ENCODE measurements at regions not wholly inside any gene's neighbourhood (a gene's known extent, or its start where the extent isn't known, plus 50 kb on each side); places are given as distances from the start of the nearest gene placed in this dataset.

DNA sequence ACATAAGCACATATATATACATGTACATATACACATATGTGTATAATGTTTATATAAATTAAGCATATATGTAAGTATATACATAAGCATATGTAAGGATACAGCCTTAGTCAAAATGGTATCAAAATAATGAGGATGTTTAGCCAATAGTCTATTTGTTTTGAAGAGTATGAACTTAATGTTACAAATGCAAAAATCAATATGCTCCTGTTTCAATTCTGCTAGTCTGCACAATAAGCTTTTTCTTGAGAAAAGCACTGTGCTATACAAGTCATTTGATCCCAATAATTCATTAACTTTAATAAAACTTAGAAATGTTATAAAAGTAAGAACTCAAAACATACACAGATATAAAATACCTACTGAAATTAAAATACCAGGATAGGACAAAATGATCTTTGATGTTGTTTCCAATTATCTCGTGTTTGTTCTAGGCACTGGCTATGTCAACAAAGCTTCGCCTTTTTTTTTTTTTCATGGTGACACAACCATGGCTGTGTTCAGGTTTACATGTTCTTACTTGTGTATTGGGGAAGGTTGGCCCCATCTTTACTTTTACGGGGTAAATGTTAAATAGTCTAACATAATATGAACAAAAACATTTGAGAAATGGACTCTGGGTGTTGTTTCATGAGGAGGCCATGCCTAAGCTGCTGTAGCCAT is 271.1 kb upstream of the CDH19 start:
- Histone ChIP-seq H2AFZ (ENCODE audit: low read length) (no peak overlapping the region), H3K27me3 (ENCODE audit: insufficient read depth, low read length) (no peaks in the 10 kb centered on the region), H3K4me2 (ENCODE audit: low read length) (no peak overlapping the region), H3K9ac (ENCODE audit: low read length) (no peak overlapping the region), H3K9me2 (ENCODE audit: low read depth, low read length) (no peaks in the 10 kb centered on the region), H3K79me2 (ENCODE audit: insufficient read depth, low read length) (no peaks in the 10 kb centered on the region), H3K4me3 (ENCODE audit: low read depth, low read length, poor library complexity, severe bottlenecking) (no peak overlapping the region), H3K36me3 (ENCODE audit: insufficient read depth, low read length) (no peaks in the 10 kb centered on the region), H3K9me3 (ENCODE audit: low read length) (no peaks in the 10 kb centered on the region), H3K4me1 (ENCODE audit: insufficient read depth, low read length, severe bottlenecking) (no peaks in the 10 kb centered on the region), H3F3A (ENCODE audit: insufficient read depth, low read length) (no peaks in the 10 kb centered on the region), H4K20me1 (ENCODE audit: insufficient read depth, low read length) (no peaks in the 10 kb centered on the region), H3K27ac (ENCODE audit: low read depth, low read length, poor library complexity, severe bottlenecking) (no peak overlapping the region)
- TF ChIP-seq EZH2 (IDR thresholded peaks at IDR 0.05; ENCODE audit: borderline replicate concordance, low read length), result no peak
- TF ChIP-seq, protein P1, sequence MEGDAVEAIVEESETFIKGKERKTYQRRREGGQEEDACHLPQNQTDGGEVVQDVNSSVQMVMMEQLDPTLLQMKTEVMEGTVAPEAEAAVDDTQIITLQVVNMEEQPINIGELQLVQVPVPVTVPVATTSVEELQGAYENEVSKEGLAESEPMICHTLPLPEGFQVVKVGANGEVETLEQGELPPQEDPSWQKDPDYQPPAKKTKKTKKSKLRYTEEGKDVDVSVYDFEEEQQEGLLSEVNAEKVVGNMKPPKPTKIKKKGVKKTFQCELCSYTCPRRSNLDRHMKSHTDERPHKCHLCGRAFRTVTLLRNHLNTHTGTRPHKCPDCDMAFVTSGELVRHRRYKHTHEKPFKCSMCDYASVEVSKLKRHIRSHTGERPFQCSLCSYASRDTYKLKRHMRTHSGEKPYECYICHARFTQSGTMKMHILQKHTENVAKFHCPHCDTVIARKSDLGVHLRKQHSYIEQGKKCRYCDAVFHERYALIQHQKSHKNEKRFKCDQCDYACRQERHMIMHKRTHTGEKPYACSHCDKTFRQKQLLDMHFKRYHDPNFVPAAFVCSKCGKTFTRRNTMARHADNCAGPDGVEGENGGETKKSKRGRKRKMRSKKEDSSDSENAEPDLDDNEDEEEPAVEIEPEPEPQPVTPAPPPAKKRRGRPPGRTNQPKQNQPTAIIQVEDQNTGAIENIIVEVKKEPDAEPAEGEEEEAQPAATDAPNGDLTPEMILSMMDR (IDR thresholded peaks at IDR 0.05; ENCODE audit: low read length), result no peak

DNA sequence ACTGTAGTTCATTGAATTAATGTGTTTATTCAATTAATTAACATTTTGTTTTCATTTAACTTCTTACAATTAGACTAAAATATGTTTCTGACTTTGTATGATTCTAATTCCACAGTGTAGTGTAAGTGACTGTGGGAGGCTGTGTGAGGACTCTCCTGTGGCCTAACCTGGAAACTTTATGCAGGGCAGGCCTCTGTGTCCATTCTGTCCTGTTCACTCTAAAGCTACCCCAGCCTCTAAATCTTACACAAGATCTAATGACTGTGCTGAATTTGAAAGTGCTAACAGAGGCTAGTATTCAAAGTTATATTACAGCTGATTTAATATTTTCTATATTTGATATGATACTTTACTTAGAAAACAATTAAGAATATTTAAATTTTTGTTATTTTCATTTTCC is 270.5 kb upstream of the CDH19 start:
- no peaks in the 10 kb centered on the region for H3K4me1 ChIP-seq (ENCODE audit: insufficient read depth, low read length, severe bottlenecking)
- no peaks in the 10 kb centered on the region for H3K79me2 ChIP-seq (ENCODE audit: insufficient read depth, low read length)
- no peaks in the 10 kb centered on the region for H3K9me2 ChIP-seq (ENCODE audit: low read depth, low read length)
- TF ChIP-seq, protein P1 (IDR thresholded peaks at IDR 0.05; ENCODE audit: low read length), result no peak
- no peak for TF ChIP-seq EZH2 (IDR thresholded peaks at IDR 0.05; ENCODE audit: borderline replicate concordance, low read length)
- no peak overlapping the region for H2AFZ ChIP-seq (ENCODE audit: low read length)
- H3K4me2 ChIP-seq (ENCODE audit: low read length), result no peak overlapping the region
- H3K4me3 ChIP-seq (ENCODE audit: low read depth, low read length, poor library complexity, severe bottlenecking), result no peak overlapping the region
- no peaks in the 10 kb centered on the region for H3K9me3 ChIP-seq (ENCODE audit: low read length)
- no peaks in the 10 kb centered on the region for H3F3A ChIP-seq (ENCODE audit: insufficient read depth, low read length)
- H3K27me3 ChIP-seq (ENCODE audit: insufficient read depth, low read length), result no peaks in the 10 kb centered on the region
- no peaks in the 10 kb centered on the region for H4K20me1 ChIP-seq (ENCODE audit: insufficient read depth, low read length)
- H3K36me3 ChIP-seq (ENCODE audit: insufficient read depth, low read length), result no peaks in the 10 kb centered on the region
- H3K9ac ChIP-seq (ENCODE audit: low read length), result no peak overlapping the region
- H3K27ac ChIP-seq (ENCODE audit: low read depth, low read length, poor library complexity, severe bottlenecking), result no peak overlapping the region

DNA sequence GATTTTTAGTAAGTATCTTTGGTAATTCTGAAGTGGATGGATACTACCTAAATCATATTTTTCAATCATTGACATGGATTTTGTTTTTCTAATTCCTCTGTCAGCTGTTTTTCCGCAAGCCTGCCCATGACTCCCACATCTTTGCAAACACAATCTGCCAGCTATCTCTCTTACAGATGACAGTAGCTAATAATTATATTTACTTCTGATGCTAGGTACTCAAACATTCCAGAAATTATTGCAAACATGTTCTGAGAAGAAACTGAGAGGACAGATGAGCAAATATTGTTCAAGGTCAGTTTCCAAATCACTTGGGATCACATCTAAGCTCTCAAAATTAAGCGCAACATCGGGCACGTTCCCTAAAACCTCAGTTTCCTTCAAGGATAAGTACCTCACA is 270.0 kb upstream of the CDH19 start:
- H3K79me2 ChIP-seq (ENCODE audit: insufficient read depth, low read length), result no peaks in the 10 kb centered on the region
- no peaks in the 10 kb centered on the region for H3K9me3 ChIP-seq (ENCODE audit: low read length)
- H2AFZ ChIP-seq (ENCODE audit: low read length), result no peak overlapping the region
- no peak overlapping the region for H3K27ac ChIP-seq (ENCODE audit: low read depth, low read length, poor library complexity, severe bottlenecking)
- no peak for TF ChIP-seq EZH2 (IDR thresholded peaks at IDR 0.05; ENCODE audit: borderline replicate concordance, low read length)
- TF ChIP-seq, protein P1 (IDR thresholded peaks at IDR 0.05; ENCODE audit: low read length), result no peak
- H3F3A ChIP-seq (ENCODE audit: insufficient read depth, low read length), result no peaks in the 10 kb centered on the region
- H3K27me3 ChIP-seq (ENCODE audit: insufficient read depth, low read length), result no peaks in the 10 kb centered on the region
- H3K9me2 ChIP-seq (ENCODE audit: low read depth, low read length), result no peaks in the 10 kb centered on the region
- H3K4me2 ChIP-seq (ENCODE audit: low read length), result no peak overlapping the region
- H4K20me1 ChIP-seq (ENCODE audit: insufficient read depth, low read length), result no peaks in the 10 kb centered on the region
- no peaks in the 10 kb centered on the region for H3K4me1 ChIP-seq (ENCODE audit: insufficient read depth, low read length, severe bottlenecking)
- H3K36me3 ChIP-seq (ENCODE audit: insufficient read depth, low read length), result no peaks in the 10 kb centered on the region
- no peak overlapping the region for H3K4me3 ChIP-seq (ENCODE audit: low read depth, low read length, poor library complexity, severe bottlenecking)
- H3K9ac ChIP-seq (ENCODE audit: low read length), result no peak overlapping the region
